ENCODE measurements at regions not wholly inside any gene's neighbourhood (a gene's known extent, or its start where the extent isn't known, plus 50 kb on each side); places are given as distances from the start of the nearest gene placed in this dataset.
"Not testable (repeated sequence)": the region's sequence is repeated elsewhere in the genome, so short reads cannot be mapped to it uniquely, and the experiment has no call there.

DNA sequence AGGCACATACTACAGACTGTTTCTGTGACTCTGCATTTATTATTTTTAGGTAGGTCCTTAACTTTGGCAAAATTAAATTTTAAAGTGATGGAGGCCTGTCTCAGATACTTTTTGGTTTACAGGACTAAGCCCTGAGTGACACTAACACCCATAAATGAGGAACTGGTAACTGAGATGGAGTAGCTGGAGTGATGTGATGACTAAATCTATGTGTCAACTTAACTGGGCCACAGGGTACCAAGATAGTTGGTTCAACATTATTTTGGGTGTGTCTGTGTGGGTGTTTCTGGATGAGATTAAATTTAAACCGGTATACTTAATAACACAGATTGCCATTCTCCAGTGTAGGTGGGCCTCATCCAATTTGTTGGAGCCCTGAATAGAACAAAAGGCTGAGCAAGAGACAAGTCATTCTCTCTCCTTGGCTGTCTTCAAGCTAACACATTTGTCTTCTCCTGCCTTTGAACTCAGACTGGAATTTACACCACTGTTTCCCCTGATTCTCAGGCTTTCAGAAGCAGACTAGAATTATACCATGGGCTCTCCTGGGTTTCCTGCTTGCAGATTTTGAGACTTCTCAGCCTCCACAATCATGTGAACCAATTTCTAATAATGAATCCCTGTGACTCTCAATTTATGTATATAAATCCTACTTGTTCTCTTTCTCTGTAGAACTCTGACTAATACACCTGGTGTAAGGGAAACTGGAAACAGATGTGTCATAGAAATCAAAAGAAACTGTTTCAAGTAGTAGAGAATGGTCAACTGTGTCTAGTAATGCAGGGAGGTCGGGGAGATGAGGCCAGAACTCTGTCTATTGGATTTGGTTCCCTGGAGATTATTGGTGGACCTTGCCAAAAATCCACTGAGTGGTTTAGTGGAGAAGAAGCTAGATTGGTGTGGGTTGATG, 579.2 kb downstream of the EPM2A start:
- DNase-seq: no peak

DNA sequence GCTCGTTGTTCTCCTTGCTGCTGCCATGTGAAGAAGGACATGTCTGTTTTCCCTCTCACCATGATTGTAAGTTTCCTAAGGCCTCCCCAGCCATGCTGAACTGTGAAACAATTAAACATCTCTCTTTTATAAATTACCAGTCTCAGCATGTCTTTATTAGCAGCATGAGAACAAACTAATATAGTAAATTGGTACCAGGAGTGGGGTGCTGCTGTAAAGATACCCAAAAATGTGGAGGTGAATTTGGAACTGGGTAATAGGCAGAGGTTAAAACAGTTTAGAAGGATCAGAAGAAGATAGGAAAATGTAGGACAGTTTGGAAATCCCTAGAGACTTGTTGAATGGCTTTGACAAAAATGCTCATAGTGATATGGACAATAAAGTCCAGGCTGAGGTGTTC, 576.7 kb downstream of the EPM2A start:
- not testable (repeated sequence) for DNase-seq

DNA sequence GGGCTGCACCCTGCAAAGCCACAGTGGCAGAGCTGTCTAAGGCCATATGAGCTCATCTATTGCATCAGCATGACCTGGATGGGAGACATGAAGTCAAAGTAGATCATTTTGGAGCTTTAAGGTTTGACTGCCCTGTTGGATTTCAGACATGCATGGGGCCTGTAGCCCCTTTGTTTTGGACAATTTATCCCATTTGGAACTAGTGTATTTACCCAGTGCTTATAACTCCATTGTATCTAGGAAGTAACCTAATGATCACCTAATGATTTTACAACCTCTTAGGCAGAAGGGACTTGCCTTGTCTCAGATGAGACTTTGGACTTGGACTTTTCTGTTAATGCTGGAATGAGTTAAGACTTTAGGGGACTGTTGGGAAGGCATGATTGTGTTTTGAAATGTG, 575.4 kb downstream of the EPM2A start:
- no peak for DNase-seq

DNA sequence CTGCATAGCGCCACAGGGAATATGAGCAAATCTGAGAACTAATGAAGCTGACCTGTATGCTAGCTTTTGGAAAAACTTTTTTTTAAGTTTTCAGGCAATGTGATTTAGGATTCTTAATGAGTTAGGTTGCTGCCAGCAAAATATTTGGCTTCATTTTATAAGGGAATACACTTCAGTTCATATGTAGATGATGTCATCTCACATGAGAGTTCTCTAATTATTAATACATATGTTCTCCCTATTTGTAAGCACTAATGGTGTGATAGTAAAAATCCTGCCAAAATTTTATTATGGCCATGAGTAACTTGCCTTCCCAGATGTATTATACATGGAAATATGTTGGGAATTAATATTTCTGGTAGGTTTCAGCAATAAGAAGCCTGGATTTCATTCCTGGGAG, 573.8 kb downstream of the EPM2A start:
- no peak for DNase-seq

DNA sequence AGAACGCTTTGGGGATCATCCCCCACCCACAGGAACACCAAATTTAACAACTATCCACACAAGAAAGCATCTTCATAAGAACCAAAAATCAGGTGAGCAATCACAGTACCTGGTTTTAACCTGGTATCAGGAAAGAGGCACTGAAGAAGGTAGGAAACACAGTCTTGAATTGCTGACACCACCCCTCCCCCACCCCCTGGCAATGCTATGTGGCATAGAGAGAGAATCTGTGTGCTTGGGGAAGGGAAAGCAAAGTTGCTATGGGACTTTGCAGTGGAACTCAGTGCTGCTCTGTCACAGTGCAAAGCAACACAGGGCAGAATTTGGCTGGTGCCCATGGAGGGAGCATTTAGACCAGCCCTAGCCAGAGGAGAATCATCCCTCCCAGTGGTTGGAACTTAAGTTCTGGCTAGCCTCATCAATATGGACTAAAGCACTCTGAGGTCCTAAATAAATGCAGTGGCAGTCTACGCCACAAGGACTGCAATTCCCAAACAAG, 565.5 kb downstream of the EPM2A start:
- no peak for DNase-seq

DNA sequence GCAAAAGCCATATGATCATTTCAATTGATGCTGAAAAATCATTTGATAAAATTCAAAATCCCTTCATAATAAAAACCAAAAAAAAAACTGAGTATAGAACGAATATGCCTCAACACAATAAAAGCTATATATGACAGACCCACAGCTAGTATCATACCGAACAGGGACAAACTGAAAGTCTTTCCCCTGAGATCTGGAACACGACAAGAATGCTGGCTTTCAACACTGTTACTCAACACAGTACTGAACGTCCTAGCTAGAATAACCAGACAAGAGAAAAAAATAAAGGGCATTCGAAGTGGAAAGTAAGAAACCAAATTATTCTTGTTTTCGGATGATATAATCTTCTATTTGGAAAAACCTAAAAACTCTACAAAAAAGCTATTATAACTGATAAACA, 559.9 kb downstream of the EPM2A start:
- no peak for DNase-seq

DNA sequence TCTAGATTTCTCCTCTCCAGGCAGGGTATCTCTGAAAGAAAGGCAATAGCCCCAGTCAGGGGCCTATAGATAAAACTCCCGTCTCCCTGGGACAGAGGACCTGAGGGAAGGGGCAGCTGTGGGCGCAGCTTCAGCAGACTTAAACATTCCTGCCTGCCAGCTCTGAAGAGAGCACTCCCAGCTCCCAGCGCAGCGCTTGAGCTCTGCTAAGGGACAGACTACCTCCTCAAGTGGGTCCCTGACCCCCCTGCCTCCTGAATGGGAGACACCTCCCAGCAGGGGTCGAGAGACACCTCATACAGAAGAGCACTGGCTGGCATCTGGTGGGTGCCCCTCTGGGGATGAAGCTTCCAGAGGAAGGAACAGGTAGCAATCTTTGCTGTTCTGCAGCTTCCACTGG, 556.9 kb downstream of the EPM2A start:
- DNase-seq: no peak

DNA sequence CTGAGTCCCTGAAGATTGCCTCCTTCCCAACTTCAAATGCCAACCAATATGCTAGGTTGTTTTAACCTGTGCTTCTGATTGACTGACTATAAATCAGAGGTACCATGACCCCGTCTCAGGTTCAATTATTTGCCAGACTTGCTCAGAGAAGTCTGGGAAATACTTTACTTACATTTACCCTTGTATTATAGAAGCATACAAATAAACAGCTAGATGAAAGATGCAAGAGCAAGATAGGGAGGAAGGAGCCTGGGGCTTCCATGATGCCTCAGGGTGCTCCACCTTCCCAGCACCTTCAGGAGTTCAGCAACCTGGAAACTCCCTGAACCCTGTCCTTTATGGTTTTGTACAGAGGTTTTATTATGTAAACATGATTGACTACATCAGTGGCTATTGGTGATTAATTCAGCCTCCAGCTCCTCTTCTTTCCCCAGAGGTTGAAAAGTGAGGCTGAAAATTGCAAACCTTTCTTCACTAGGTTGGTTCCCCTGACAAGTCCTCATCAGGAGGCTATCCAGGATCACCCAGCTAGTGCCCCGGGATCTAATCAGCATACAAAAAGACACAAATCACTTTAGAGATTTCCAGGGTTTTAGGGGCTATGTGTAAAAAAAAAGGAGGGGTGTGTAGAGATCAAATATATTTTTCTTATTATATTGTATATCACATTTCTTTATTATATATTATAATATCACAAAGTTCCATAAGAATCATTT, 547.7 kb downstream of the EPM2A start:
- no peak for DNase-seq

DNA sequence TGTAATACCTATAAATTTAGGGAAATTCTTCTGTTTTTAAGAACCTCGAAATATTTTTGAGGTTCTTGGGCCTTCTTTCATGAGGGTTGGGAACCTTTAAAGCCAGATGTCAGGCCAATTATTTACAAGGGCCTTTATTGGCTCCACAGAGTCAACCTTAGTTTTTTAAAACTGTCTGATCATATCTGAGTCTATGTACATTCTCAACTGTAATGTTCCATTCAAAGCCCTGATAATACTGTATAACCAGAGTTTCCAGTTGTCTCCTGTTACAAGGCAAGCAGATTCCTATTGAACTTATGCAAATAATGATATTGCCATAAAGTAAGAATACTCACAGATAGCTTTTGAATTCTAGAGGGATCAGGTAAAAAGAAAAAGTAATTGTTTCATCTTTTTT, 545.5 kb downstream of the EPM2A start:
- no peak for DNase-seq

DNA sequence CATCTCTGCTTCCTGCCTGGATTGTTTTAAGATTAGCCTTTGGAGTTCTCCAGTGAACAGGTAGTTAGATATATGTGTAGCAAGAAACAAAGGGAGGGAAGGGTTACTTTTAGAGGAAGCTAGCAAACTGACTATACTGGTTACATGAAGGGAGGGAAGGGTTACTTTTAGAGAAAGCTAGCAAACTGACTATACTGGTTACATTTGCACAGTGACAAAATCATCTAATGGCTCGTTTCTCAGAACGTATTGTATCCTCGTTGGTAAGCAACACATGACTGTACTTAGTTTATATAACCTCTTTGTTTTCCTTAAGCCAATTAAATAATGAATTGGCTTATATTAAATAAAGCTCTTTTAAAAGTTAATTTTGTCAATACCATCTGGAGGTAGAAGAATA, 540.9 kb downstream of the EPM2A start:
- no peak for DNase-seq

DNA sequence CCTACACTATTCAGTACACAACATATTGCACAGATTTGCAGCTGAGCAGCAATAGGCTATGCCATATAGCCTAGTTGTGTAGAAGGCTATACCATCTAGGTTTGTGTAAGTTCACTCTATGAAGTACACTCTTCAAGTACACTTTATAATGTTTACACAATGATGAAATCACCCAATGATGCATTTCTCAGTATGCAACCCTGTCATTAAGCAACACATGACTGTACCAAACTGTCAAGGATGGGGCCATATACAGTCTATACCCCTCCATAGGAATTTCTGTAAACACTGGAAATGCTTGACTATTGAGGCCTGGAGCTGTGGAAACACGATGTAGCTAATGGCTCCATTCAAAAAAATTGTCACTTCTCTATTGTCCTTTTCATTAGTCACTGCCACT, 535.4 kb downstream of the EPM2A start:
- DNase-seq: no peak

DNA sequence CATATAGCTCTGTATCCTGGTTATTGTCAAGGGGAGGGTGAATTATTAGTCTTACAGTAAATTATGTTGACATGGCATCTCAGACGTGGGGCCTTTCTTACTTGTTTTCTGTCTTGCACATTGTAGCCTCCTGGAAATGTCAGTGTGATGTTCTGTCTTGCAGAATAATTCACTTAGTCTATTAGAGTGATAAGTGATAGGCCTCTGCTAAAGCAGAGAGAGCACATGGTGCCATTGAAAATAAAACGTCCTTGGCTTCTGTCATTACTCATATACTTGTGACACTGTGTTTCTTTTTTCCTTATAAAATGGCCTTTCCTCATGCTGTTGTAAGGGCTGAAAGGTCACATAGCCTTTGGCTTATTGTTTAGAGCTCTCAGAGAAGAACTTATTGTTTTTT, 531.0 kb downstream of the EPM2A start:
- DNase-seq: no peak

DNA sequence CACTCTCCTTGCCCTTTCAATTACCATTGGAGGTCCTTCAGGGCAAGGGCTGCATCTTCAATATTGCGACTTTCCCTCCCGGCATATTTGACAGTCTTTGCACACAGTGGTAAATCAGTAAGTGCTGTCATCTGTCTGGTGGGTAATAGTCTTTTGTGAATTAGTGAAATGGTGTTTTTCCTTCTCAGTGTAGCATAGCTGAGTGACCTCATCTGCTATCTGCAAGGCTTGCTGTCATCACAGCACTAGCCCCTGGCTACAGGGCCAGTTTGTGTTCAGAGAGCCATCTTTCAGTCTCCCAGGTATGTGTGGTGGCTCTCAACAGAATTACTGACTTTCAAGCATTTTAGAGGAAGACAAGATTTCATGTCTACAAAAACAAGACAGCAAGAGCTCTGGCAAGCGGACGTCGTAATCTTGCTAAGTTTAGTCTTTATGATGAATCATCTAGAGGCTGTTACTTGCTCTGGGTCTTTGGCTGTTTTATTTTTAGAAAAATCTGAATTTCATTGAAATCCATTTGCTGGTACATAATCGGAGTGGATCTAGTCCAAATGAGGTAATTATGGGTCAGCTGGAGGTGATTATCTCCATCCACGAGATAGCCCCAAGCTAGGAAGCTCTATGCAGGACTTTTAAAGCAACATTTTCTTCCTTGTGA, 528.9 kb downstream of the EPM2A start:
- DNase-seq: no peak

DNA sequence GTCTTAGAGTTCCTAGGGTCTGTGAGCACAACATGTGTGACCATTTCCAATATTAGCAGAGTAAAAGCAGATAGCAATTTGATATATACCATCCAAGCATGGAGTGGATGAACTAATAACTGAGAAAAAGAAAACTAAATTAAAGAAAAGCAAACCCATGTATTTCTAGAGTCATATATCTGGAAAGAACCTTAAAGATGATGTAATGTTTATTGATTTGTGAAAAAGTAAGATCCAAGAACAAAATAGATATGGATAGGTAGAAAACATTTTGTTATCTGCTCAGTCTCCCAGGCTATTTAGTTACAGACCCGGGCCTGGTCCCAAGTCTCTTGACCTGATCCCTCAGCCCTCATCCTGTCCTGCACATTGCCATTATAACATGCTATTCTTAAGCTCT, 526.8 kb downstream of the EPM2A start:
- DNase-seq: no peak

DNA sequence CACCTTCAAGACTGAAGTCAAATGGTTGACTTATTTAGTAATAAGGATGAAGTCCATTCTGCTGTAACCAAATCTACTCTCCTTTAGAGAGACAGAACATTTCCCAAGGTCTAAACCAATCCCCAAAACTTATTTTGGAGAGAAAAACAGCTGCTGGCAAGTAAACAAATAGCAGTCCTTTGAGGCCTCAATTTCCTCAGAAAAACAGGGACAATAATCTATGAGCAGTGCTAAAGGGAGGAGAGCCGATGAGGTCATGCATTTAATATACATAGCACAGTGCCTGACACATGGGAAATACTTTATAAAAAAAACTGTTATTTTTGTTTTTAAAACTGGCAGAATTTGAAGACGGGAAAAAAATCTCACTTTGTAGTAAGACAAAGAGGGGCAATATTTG, 526.0 kb downstream of the EPM2A start:
- DNase-seq: no peak

DNA sequence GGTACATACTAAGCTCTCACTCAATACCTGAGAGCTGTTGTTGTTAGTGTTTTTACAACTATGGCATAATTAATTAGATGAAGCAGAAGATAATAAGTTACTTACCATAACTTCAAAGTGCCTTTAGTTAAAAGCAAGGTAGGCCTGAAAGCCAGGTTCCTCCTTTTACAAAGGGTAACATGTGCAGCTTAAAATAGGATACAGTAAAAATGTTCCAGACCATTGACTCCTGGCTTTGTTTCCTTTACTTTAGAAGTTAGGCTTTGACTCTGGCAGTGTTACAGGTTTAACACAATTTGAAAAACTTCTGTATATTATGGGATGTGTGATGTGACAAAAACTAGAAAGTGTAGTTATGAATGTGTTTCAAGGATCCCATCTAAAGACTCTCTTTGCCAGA, 522.5 kb downstream of the EPM2A start:
- DNase-seq: no peak

DNA sequence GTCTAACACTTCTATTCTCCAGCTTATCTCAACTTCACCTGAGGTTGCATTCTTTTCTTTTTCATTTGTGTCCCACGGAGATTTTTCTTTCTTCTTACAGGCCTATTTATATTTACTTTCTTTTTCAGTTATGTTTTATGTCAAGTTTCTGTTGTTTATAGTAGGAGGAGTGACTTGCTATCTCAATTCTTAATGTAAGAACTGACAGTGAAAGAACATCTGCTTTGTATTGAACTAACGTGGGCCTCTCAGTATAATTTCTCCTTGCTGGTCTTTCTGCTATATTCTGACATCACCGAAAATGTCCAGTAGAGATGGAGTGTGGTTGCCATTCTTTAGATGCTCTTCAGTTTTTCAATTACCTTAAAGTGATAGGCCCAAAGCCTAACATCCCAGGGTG, 521.7 kb downstream of the EPM2A start:
- DNase-seq: no peak

DNA sequence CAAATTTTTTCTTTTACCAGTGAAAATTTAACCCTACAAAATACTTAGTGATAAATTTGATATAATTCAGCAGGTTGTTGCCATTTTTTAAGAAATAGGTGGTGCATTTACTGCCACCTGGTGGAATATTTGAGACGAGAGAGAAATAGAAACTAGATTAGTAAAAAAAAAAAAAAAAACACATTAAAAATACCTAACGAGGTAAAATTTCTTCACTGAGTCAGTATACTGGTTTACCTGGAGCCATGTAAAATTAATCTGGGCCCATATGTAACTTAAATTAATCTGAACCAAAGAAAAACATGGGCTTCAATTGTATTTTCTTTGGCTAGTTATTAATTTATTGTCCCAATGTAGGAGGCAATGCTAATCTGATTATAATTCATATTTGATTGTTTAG, 520.8 kb downstream of the EPM2A start:
- DNase-seq: no peak

DNA sequence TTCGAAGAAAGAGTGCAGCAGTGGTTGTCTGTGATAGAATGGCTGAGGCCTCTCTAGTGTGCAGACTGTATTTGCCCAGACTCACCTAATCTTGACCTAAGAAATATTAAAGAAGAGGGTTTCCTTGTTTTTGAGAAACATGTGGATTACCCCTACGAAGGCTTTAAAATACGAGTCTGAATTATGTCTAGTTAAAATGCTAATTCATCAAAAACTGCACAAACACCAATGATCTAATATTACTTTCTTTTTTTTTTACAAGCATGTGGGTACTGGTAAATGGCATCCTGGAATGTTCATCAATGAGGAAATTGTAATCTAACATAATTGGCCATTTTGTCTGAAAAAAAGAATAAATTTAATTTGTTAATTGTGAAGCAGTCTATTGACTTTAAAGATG, 510.9 kb downstream of the EPM2A start:
- DNase-seq: no peak

DNA sequence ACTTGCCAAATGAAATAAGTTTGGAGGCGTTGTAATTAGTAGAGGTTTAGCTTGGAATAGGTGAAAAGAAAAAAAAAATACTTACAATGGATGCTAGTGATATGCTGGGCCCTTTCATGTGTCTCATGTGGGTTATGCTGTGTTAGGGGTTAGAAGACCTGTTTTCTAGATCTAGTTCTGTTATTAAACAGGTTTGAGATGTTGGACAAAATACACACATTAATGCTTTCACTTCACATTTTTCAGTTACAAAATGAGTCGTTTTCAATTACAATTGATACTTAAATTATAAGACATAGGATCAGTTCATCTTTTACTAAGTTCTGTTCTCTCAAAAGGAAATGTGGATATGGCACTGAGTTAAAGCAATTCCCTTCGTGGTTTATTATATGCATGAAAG, 509.8 kb downstream of the EPM2A start:
- DNase-seq: no peak

DNA sequence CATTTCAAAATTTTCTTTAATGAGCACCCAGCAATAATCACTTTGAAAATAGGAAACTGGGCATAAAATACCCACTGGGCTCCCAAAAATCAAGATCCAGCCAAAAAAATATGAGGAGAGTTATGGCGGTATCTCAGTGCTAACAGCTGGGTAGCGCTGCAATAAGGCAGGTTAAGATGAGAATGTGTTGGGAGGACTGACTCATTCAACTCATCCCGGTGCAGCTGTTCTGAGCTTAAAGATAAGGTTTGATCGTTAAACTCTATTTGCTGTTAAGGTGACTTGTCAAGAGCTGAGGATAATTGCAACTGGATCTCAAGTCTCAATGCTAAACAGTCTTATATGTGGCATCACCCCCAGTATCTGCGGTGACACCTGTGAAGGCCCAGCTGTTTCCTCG, 507.7 kb downstream of the EPM2A start:
- DNase-seq: no peak

DNA sequence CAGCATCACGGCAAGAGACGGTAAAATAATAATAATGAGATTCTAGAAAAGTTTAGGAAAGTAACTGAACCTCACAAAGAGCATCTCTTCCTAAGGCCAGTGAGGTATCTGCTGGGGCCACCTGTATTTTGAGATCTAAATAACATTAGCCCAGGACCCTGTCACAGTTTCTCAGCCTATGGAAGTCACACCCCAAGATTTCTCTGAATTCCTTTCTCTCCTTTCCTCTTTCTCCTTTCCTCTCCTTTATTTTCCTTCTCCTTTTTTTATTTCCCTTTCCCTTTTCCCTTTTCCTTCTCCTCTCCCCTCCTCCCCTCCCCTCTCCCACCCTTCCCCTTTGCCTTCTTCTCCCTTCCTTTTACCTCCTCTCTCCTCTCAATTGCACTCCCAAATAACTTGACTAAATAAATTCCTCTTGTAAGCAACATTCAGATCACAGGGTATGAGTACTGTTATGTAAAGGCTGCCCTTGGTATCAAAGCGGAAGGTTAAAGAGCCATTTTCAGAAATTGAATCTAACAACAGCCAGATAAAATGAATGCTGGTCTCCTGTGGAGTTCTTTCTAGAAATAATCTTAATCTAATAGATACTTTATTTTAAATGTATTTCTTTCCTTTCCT, 506.2 kb downstream of the EPM2A start:
- DNase-seq: no peak

DNA sequence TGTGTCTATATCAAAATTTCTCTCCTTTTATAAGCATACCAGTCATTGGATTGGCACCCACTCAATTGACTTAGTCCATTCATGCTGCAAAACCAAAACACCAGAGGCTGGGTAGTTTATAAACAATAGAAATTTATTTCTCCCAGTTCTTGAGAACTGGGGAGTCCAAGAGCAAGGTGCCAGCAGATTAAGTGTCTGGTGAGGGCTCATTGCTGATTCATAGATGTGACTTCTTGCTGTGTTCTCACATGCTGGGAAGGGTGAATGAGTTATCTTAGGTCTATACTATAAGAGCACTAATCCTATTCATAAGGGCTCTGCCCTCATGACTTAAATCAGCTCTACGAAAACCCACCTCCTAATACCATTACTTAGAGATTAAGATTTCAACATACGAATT, 501.4 kb downstream of the EPM2A start:
- no peak for DNase-seq
